H1 (cell line): ENCODE measurements at regions not wholly inside any gene's neighbourhood (a gene's known extent, or its start where the extent isn't known, plus 50 kb on each side); places are given as distances from the start of the nearest gene placed in this dataset.

Experiments used
- CTCF ChIA-PET: fragments of 300-600 bp; sonication (Branson Sonifier 250); formaldehyde crosslinking; loops from one replicate; lab custom pipeline; 2021; ENCODE audit not compliant: partially characterized antibody; lab: Charles Lee
- POLR2A ChIA-PET: fragments of 300-600 bp; sonication (Branson Sonifier 250); formaldehyde crosslinking; loops from one replicate; lab custom pipeline; 2021; ENCODE audit warnings: inconsistent platforms; ENCODE audit not compliant: partially characterized antibody; lab: Charles Lee
- DNase-seq, 2 experiments: peaks; one replicate each; pipeline versions ENCODE4 v3.0.0 to v3.0.0-alpha.2; 2010 to 2022; ENCODE audit warnings: low spot score in 2 of 2, low read depth in 1 of 2, mixed read lengths in 1 of 2
- FAIRE-seq: peaks from 2 replicates; lab custom pipeline; 2011; peaks lifted over from hg19 to GRCh38; lab: Jason Lieb, UNC
- H2AFZ ChIP-seq: 2 replicates; pipeline ENCODE4 v1.8.1; 2012; ENCODE audit warnings: low read length, inconsistent platforms
- H2AK5ac ChIP-seq: 2 replicates; pipeline ENCODE4 v1.6.1; 2013; ENCODE audit warnings: low read depth, low read length
- H2BK120ac ChIP-seq: replicated peaks from 2 replicates; pipeline ENCODE3; 2013; ENCODE audit warnings: low read depth, low read length, inconsistent platforms
- H2BK12ac ChIP-seq: 2 replicates; pipeline ENCODE4 v1.6.1; 2013; ENCODE audit warnings: low read depth, low read length
- H2BK15ac ChIP-seq: 2 replicates; pipeline ENCODE4 v1.6.1; 2013; ENCODE audit warnings: low read length
- H2BK20ac ChIP-seq: 2 replicates; pipeline ENCODE4 v1.6.1; 2013; ENCODE audit warnings: low read length
- H2BK5ac ChIP-seq: 2 replicates; pipeline ENCODE4 v1.6.1; 2013; ENCODE audit warnings: low read depth, low read length
- H3K14ac ChIP-seq: 2 replicates; pipeline ENCODE4 v1.6.1; 2013; ENCODE audit warnings: inconsistent platforms; ENCODE audit not compliant: insufficient read length
- H3K18ac ChIP-seq: 2 replicates; pipeline ENCODE4 v1.6.1; 2013; ENCODE audit warnings: low read length; ENCODE audit errors: extremely low read depth
- H3K23ac ChIP-seq: 2 replicates; pipeline ENCODE4 v1.6.1; 2013; ENCODE audit warnings: inconsistent platforms; ENCODE audit not compliant: insufficient read length
- H3K23me2 ChIP-seq: 2 replicates; pipeline ENCODE4 v1.6.1; 2013; ENCODE audit warnings: low read depth, low read length
- H3K27ac ChIP-seq: 2 replicates; pipeline ENCODE4 v1.6.1; 2011; ENCODE audit warnings: low read depth, low read length, inconsistent platforms
- H3K27me3 ChIP-seq, 4 experiments: replicated peaks in 1 of 4; 1 replicate in 1 of 4; 2 replicates in 3 of 4; pipeline versions ENCODE4 v1.6.1 to v1.8.1; 2011 to 2013; ENCODE audit warnings: low read length in 3 of 4, mild to moderate bottlenecking in 3 of 4, inconsistent platforms in 2 of 4, mixed read lengths in 2 of 4, moderate library complexity in 1 of 4; ENCODE audit not compliant: control insufficient read depth in 3 of 4, insufficient read depth in 3 of 4; ENCODE audit errors: extremely low read depth in 1 of 4
- H3K36me3 ChIP-seq, 4 experiments: 2 replicates each; pipeline versions ENCODE4 v1.6.1 to v1.8.1; 2011 to 2013; ENCODE audit warnings: mild to moderate bottlenecking in 4 of 4, low read length in 3 of 4, moderate library complexity in 2 of 4, control low read depth in 1 of 4, inconsistent platforms in 1 of 4; ENCODE audit not compliant: insufficient read depth in 4 of 4, control insufficient read depth in 2 of 4
- H3K4ac ChIP-seq: replicated peaks from 2 replicates; pipeline ENCODE3; 2013; ENCODE audit warnings: low read length, low read depth, mixed read lengths, inconsistent platforms; ENCODE audit not compliant: insufficient read length
- H3K4me1 ChIP-seq, 4 experiments: replicated peaks in 1 of 4; 1 replicate in 1 of 4; 2 replicates in 3 of 4; pipeline versions ENCODE4 v1.6.1 to v1.8.1; 2011 to 2013; ENCODE audit warnings: low read length in 3 of 4, inconsistent platforms in 2 of 4, mixed read lengths in 1 of 4; ENCODE audit not compliant: insufficient read depth in 4 of 4, control insufficient read depth in 3 of 4
- H3K4me2 ChIP-seq, 2 experiments: 2 replicates each; pipeline versions ENCODE4 v1.6.1 to v1.8.1; 2011 to 2013; ENCODE audit warnings: low read depth in 2 of 2, low read length in 2 of 2, control low read depth in 1 of 2, inconsistent platforms in 1 of 2, mild to moderate bottlenecking in 1 of 2; ENCODE audit not compliant: insufficient read depth in 1 of 2
- H3K4me3 ChIP-seq, 4 experiments: fragments of 200-600, 300-600 bp in 1 of 4; sonication (generic), shearing (Covaris generic), sonication (Bioruptor Twin) in 1 of 4; 2 replicates each; pipeline versions ENCODE4 v1.5.1 to v1.8.1; 2011 to 2016; ENCODE audit warnings: low read length in 4 of 4, low read depth in 3 of 4, control low read depth in 2 of 4, inconsistent platforms in 2 of 4, mild to moderate bottlenecking in 2 of 4, mixed read lengths in 1 of 4, moderate library complexity in 1 of 4; ENCODE audit not compliant: insufficient read depth in 2 of 4; ENCODE audit errors: extremely low read depth in 1 of 4
- H3K56ac ChIP-seq: replicated peaks from 2 replicates; pipeline ENCODE3; 2013; ENCODE audit warnings: low read depth, mild to moderate bottlenecking, mixed read lengths, low read length, inconsistent platforms; ENCODE audit not compliant: insufficient read length
- H3K79me1 ChIP-seq: 2 replicates; pipeline ENCODE4 v1.6.1; 2013; ENCODE audit warnings: low read depth, low read length, control low read depth
- H3K79me2 ChIP-seq, 2 experiments: 2 replicates each; pipeline versions ENCODE4 v1.6.1 to v1.8.1; 2012 to 2013; ENCODE audit warnings: low read length in 2 of 2, mild to moderate bottlenecking in 2 of 2, inconsistent platforms in 1 of 2; ENCODE audit not compliant: insufficient read depth in 2 of 2, control insufficient read depth in 1 of 2
- H3K9ac ChIP-seq, 4 experiments: replicated peaks in 1 of 4; 1 replicate in 1 of 4; 2 replicates in 3 of 4; pipeline versions ENCODE4 v1.6.1 to v1.8.1; 2011 to 2013; ENCODE audit warnings: low read depth in 3 of 4, low read length in 3 of 4, control low read depth in 2 of 4, mild to moderate bottlenecking in 2 of 4, moderate library complexity in 2 of 4, inconsistent platforms in 1 of 4; ENCODE audit errors: extremely low read depth in 1 of 4
- H3K9me3 ChIP-seq, 2 experiments: 2 replicates each; pipeline versions ENCODE4 v1.6.1 to v1.8.1; 2012 to 2013; ENCODE audit warnings: mild to moderate bottlenecking in 2 of 2, moderate library complexity in 2 of 2, control low read depth in 1 of 2, inconsistent platforms in 1 of 2, low read depth in 1 of 2, low read length in 1 of 2, mixed read lengths in 1 of 2; ENCODE audit not compliant: insufficient read depth in 2 of 2
- H4K20me1 ChIP-seq, 2 experiments: replicated peaks in 1 of 2; 2 replicates each; pipeline versions ENCODE3 to v1.8.1; 2011 to 2013; ENCODE audit warnings: inconsistent platforms in 2 of 2, low read length in 2 of 2, mild to moderate bottlenecking in 1 of 2; ENCODE audit not compliant: insufficient read depth in 2 of 2, control insufficient read depth in 1 of 2
- H4K5ac ChIP-seq: 2 replicates; pipeline ENCODE4 v1.6.1; 2013; ENCODE audit warnings: low read length, low read depth, mixed read lengths, inconsistent platforms; ENCODE audit not compliant: insufficient read length
- H4K8ac ChIP-seq: 2 replicates; pipeline ENCODE4 v1.8.0; 2013; ENCODE audit warnings: mild to moderate bottlenecking, moderate library complexity, low read length, inconsistent platforms; ENCODE audit not compliant: insufficient read depth; ENCODE audit errors: extremely low read depth
- H4K91ac ChIP-seq: replicated peaks from 2 replicates; pipeline ENCODE3; 2013; ENCODE audit warnings: low read length, mixed read lengths, inconsistent platforms; ENCODE audit not compliant: insufficient read length
- CHD7 ChIP-seq: fragments of 300-600 bp; sonication (generic); IDR thresholded peaks from 2 replicates; pipeline ENCODE4 v1.7.1; 2012; ENCODE audit warnings: low read length, moderate library complexity, mild to moderate bottlenecking, inconsistent platforms; ENCODE audit not compliant: insufficient replicate concordance
- WGBS, 2 experiments: shearing (Covaris generic) in 1 of 2; methylation state at CpG; one replicate each; pipeline versions ENCODE4 v1.1.6 to v1.1.7; 2013 to 2015; ENCODE audit warnings: low lambda C conversion rate in 2 of 2, mixed read lengths in 2 of 2, inconsistent platforms in 1 of 2, low coverage in 1 of 2, missing lambda C conversion rate in 1 of 2; ENCODE audit not compliant: insufficient replicate concordance in 2 of 2, insufficient coverage in 1 of 2, insufficient read length in 1 of 2; ENCODE audit errors: extremely low coverage in 1 of 2, missing lambda C conversion rate in 1 of 2; 5-methylcytosine and 5-hydroxymethylcytosine counted together

GRCh38 chr12:59219148-59219547, 298.8 kb upstream of the LRIG3 start:
- Histone ChIP-seq H4K5ac (no peak overlapping the region), H3K14ac (no peak overlapping the region), H3K23ac (no peak overlapping the region), H3K27ac (no peak overlapping the region), H2BK5ac (no peak overlapping the region), H4K91ac (no peak overlapping the region), H4K8ac (no peak overlapping the region), H3K36me3 (no peaks in the 10 kb centered on the region), H3K9me3 (no peaks in the 10 kb centered on the region), H4K20me1 (no peaks in the 10 kb centered on the region), H2BK12ac (no peak overlapping the region), H3K18ac (no peak overlapping the region), H2AK5ac (no peak overlapping the region), H3K23me2 (no peaks in the 10 kb centered on the region), H3K4me1 (no peaks in the 10 kb centered on the region), H3K4me3 (no peak overlapping the region), H3K79me1 (no peaks in the 10 kb centered on the region), H2BK20ac (no peak overlapping the region), H2BK15ac (no peak overlapping the region), H3K4me2 (no peak overlapping the region), H3K27me3 (no peaks in the 10 kb centered on the region), H2BK120ac (no peak overlapping the region), H3K79me2 (no peaks in the 10 kb centered on the region), H3K9ac (no peak overlapping the region), H3K4ac (no peak overlapping the region), H3K56ac (no peak overlapping the region), H2AFZ (no peak overlapping the region)
- DNase-seq, result no peak
- CTCF ChIA-PET, result interaction anchor here (1.0 kb wide), 1 partner anchor 19 kb away, joined by 3 read pairs; no protein-coding TSS in a partner anchor
- POLR2A ChIA-PET, result no interaction called here
- 86% methylated on average over 1 of the region's 1 CpG; no CpG with 5 or more reads in 1 of the 2 experiments for WGBS, 2 experiments
- FAIRE-seq, result no peak
- TF ChIP-seq CHD7, result no peak
